DMS79 treated with DMSO at 0.1 percent for 48 hours (cell line): ENCODE measurements at regions not wholly inside any gene's neighbourhood (a gene's known extent, or its start where the extent isn't known, plus 50 kb on each side); places are given as distances from the start of the nearest gene placed in this dataset.

ENCODE experiments used
- DNase-seq: peaks from one replicate; lab custom pipeline; 2025; lab: John Stamatoyannopoulos, UW

- no peak for DNase-seq
These were observed 194.6 kb upstream of the KCNG1 start for GRCh38 chr20:51217347-51218045.

- no peak for DNase-seq
These were observed 193.9 kb upstream of the KCNG1 start for GRCh38 chr20:51216850-51217249.

- no peak for DNase-seq
These were observed 189.9 kb upstream of the KCNG1 start for GRCh38 chr20:51212816-51213215.

GRCh38 chr20:51211191-51211590 is 188.3 kb upstream of the KCNG1 start:
- DNase-seq, result no peak

- DNase-seq, result no peak
These were observed 187.2 kb upstream of the KCNG1 start for GRCh38 chr20:51210084-51210483.

GRCh38 chr20:51208162-51208561 is 185.3 kb upstream of the KCNG1 start:
- no peak for DNase-seq

- no peak for DNase-seq
These were observed 183.2 kb upstream of the KCNG1 start for GRCh38 chr20:51206032-51206662.

GRCh38 chr20:51204794-51205193 is 181.9 kb upstream of the KCNG1 start:
- DNase-seq, result no peak

GRCh38 chr20:51204051-51204715 is 181.3 kb upstream of the KCNG1 start:
- DNase-seq, result no peak

- no peak for DNase-seq
These were observed 179.4 kb upstream of the KCNG1 start for GRCh38 chr20:51202304-51202703.

- DNase-seq, result no peak
These were observed 177.0 kb upstream of the KCNG1 start for GRCh38 chr20:51199920-51200319.

GRCh38 chr20:51198876-51199523 is 176.1 kb upstream of the KCNG1 start:
- DNase-seq, result no peak

GRCh38 chr20:51198238-51198637 is 175.3 kb upstream of the KCNG1 start:
- no peak for DNase-seq

GRCh38 chr20:51196991-51197651 is 174.2 kb upstream of the KCNG1 start:
- no peak for DNase-seq

- DNase-seq, result no peak
These were observed 173.1 kb upstream of the KCNG1 start for GRCh38 chr20:51195990-51196389.

GRCh38 chr20:51195419-51195901 is 172.6 kb upstream of the KCNG1 start:
- DNase-seq, result no peak

GRCh38 chr20:51193066-51193772 is 170.3 kb upstream of the KCNG1 start:
- DNase-seq, result no peak

GRCh38 chr20:51190783-51191180 is 167.9 kb upstream of the KCNG1 start:
- DNase-seq, result no peak

- no peak for DNase-seq
These were observed 167.2 kb upstream of the KCNG1 start for GRCh38 chr20:51189814-51190782.

- DNase-seq, result no peak
These were observed 166.0 kb upstream of the KCNG1 start for GRCh38 chr20:51188941-51189340.
